ENCODE measurements at regions not wholly inside any gene's neighbourhood (a gene's known extent, or its start where the extent isn't known, plus 50 kb on each side); places are given as distances from the start of the nearest gene placed in this dataset.
"Not testable (repeated sequence)": the region's sequence is repeated elsewhere in the genome, so short reads cannot be mapped to it uniquely, and the experiment has no call there.

DNA sequence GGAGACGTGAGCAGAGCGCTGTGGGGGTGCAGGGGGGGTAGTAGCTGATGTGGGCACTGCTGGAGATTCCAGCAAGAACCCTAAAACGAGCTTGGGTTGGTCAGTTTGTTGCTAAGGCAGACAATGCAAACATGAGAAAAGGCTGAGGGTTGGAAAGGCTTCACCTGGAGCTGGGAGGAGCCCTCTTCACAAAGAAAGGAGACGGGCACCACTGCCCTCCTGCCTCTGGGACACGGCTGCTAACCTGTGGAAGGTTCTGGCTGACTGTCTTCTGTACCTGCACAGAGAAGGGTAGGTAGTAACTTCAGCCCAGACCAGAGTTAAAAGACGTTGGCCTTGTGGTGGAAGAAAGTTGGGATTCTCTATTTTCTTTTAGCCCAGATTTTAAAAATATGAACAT lies 108.7 kb downstream of the SUCLA2 start:
- DNase-seq (ENCODE audit: low spot score), result no peak

DNA sequence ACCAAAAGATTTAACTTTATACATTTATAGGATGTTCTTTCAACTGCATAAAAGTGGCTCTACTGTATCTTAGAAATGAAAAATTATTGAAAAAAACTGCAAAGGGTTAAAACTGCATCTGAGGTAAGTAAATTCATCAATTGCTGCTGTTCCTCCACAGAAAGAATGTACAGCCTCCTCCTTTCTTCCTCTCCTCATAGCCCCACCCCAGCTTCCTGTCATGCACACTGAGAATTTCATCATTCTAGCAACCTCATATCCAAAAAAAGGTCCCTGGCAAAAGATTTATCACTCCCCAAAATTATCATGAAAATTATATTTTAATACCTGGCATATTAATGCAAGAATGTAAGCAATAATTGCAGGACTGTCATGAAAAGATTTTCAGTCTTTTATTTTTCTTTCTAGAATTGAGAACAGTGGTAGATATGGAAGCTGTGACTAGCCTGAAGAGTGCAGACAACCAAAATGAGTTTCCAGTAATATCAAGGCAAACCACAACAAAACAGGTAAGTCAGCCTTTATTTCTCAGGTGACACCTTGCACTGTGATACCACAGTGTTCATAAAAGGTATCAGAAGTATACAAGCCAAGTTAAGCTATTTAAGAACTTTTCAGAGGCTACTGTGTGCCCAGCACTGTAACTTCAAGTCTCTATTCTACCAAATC lies 110.8 kb downstream of the SUCLA2 start:
- DNase-seq (ENCODE audit: low spot score), result peak; percentile 48

DNA sequence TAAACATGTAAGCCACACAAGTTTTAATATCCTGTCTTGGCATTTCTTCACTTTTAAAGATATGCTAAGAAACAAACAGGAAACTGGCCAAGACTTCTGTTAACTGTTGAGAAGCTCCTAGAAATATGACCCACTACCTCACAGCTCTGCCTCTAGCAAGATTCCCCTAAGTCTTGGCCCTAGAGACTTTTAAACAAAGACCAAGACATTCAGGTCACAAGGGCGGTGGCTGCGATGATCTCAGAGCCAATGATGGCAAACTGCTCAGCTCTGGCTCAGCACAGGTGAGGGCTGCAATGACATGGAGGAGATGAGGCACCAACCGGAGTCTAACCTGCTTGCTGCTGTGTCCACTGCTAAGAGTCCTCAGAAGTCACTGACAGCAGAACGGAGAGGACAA lies 114.8 kb downstream of the SUCLA2 start:
- DNase-seq (ENCODE audit: low spot score), result no peak

DNA sequence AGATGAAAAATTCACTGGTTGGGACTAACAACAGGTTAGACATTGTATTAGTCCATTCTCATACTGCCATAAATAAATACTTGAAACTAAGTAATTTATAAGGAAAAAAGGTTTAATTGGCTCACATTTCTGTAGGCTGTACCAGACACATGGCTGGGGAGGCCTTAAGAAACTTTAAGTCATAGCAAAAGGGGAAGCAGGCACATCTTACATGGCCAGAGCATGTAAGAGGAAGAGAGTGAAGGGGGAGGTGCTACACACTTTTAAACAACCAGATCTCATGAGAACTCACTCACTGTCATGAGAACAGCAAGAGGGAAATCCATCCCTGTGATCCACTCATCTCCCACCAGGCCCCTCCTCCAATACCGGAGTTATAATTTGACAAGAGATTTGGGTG lies 125.9 kb downstream of the SUCLA2 start:
- no peak for DNase-seq (ENCODE audit: low spot score)

GRCh38 chr13:47873987-47874386 lies 127.1 kb downstream of the SUCLA2 start:
- not testable (repeated sequence) for DNase-seq (ENCODE audit: low spot score)

- not testable (repeated sequence) for DNase-seq (ENCODE audit: low spot score)
Observed at GRCh38 chr13:47873319-47873718, 127.8 kb downstream of the SUCLA2 start.

DNA sequence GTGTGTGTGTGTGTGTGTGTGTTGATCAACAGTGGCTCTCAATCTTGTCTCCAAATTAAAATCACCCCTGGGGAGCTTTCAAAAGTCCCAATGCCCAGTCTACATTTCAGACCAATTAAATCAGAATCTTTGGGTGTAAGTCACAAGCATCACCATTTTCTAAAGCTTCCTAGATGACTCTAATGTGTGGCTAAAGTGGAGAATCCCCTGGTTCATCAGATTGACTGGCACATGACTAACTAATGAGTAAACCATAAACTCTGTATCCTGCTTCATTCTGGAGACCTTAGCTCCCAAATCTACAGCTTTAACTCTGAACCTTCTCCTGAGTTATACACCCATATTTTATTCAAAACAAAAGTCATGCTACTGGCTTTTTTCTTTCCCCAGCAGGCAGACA lies 131.3 kb downstream of the SUCLA2 start:
- DNase-seq (ENCODE audit: low spot score), result no peak

- DNase-seq (ENCODE audit: low spot score), result no peak
Observed at GRCh38 chr13:47865883-47866282, 135.2 kb downstream of the SUCLA2 start.

DNA sequence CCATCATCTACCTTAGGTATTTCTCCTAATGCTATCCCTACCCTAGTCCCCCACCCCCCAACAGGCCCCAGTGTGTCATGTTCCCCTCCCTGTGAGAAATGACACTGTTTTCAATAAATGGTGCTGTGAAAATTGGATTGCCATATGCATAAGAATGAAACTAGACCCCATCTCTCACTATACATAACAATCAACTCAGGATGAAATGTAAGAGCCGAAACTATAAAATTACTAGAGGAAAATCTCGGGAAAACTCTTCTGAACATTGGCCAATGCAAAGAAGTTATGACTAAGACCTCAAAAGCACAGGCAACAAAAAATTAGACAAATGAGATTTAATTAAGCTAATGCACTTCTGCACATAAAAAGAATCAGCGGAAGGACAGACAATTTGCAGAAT lies 138.2 kb downstream of the SUCLA2 start:
- no peak for DNase-seq (ENCODE audit: low spot score)

GRCh38 chr13:47859165-47859564 lies 141.9 kb downstream of the SUCLA2 start:
- peak; percentile 29 for DNase-seq (ENCODE audit: low spot score)

- peak; percentile 28 for DNase-seq (ENCODE audit: low spot score)
Observed at GRCh38 chr13:47858042-47859025, 142.7 kb downstream of the SUCLA2 start.

- peak; percentile 29 for DNase-seq (ENCODE audit: low spot score)
Observed at GRCh38 chr13:47853236-47853635, 147.8 kb downstream of the SUCLA2 start.

DNA sequence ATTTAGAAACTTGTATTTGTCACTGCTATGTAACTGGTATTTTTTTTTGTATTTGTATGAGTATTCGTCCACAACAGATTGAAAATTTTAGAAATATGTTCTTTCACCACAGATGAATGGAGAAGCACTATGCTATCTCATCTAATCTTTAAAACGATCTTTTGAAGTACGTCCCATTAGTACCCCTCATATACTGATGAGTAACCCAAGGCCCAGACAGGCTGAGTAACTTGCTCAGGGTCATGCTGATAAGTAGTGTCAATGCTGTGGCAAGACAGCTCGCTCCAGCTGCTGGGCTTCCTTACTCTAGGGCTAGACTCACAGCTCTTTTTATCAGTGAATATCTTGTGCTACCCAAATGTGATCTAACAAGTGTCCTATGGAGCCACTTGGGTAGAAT lies 154.2 kb downstream of the SUCLA2 start:
- no peak for DNase-seq (ENCODE audit: low spot score)

DNA sequence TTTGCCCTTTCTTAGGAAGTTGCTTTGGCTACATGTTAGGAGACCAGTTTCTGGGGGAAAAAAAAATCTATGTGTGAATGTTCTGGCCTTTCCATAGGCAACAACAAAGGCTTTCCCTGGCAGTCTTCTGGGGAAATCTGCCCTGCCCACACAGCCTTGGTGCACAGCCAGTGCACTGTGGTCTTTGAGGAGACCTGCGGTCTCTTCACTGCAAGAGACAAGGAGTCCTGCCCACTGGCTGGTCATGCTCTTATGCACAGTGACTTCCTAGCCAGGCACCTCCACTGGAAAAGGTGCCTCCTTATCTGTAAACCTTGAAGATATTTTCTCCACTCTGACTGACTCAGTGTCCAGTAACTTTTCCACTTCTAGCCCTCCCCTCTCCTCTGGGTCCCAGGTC lies 155.1 kb downstream of the SUCLA2 start:
- no peak for DNase-seq (ENCODE audit: low spot score)

- no peak for DNase-seq (ENCODE audit: low spot score)
Observed at GRCh38 chr13:47843005-47843404, 158.1 kb downstream of the SUCLA2 start.

GRCh38 chr13:47841151-47841550 lies 159.9 kb downstream of the SUCLA2 start:
- DNase-seq (ENCODE audit: low spot score), result no peak

DNA sequence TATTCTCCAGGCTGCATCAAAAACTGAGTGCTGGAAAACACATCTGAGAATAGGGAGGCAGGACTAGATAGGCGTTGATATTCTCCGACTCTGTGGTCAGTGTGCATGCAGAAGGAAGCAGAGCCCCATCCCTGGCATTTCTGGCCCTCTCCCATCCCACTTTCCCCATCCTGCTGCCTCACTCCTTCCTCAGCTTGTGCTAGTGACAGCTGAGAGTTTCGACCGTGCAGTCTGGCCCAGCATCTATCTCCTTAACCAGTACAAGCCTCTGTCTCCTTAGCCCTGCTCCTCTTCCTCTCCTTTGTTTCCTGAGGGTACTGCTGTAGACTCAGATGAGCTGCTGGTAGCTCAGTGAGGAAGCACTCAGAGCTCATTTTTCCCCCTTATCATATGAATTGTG lies 163.2 kb downstream of the SUCLA2 start:
- no peak for DNase-seq (ENCODE audit: low spot score)

GRCh38 chr13:47837104-47837880 lies 163.8 kb downstream of the SUCLA2 start:
- no peak for DNase-seq (ENCODE audit: low spot score)

DNA sequence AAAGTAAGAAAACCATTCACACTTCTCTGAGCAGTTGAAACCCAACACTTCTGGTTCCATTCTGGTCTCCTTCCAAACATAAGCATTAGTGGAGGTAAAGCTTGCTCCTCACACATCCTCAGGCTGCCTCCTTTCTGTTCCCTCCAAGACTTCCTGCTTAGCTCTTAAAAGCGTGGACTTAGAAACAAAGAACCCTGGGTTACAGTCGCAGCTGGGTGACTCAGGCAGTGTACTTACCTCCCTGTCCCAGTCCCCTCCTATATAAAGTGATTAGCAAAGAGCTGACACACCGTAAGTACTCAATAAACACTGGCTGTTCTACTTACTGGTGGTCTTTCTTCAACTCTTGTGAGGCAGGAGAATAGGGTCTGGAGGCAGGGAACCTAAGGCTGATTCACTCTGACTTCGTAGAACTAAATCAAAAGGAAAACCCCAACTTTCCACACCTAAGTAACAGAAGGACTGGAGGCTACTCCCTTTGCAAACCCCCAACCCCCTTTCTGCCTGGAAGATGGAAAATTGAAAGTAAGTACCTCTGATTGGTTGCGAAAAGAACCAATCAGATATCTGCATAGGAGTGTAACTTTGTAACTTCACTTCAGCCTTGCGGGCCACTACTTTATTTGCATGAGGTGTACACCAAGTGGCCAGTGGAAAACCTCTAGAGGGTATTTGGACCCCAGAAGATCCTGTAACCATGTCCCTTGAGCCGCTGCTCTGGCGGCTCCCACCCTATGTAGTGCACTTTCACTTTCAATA lies 165.4 kb downstream of the SUCLA2 start:
- DNase-seq (ENCODE audit: low spot score), result no peak

GRCh38 chr13:47832458-47832972 lies 168.6 kb downstream of the SUCLA2 start:
- no peak for DNase-seq (ENCODE audit: low spot score)

DNA sequence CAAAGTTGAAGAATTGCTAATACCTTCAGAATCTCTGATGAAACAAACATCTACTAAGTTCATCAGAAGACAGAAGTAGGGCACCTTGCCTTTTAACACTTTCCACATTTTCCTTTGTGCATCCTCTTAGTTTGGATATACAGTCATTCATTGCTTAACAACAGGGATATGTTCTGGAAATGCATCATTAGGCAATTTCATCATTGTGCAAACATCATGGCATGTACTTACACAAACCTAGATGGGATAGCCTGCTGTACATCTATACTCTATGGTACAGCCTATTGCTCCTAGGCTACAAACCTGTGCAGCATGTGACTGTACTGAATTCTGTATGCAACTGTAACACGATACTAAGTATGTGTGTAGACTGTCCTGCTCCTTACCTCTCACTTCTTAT lies 169.8 kb downstream of the SUCLA2 start:
- no peak for DNase-seq (ENCODE audit: low spot score)

- DNase-seq (ENCODE audit: low spot score), result peak; percentile 22
Observed at GRCh38 chr13:47829690-47830089, 171.4 kb downstream of the SUCLA2 start.

Data from AG20443 (cell line).